PC-3 (cell line): ENCODE measurements at regions not wholly inside any gene's neighbourhood (a gene's known extent, or its start where the extent isn't known, plus 50 kb on each side); places are given as distances from the start of the nearest gene placed in this dataset.

Experiments
- ATAC-seq: fragments of 200-7000 bp; cut with Tn5 transposase; 2 replicates; pipeline ENCODE4 v1.9.1; 2020; ENCODE audit warnings: mild to moderate bottlenecking, moderate library complexity
- BruUV-seq: library from RNA; stranded (reverse); fragments of 400-500 nt; replicated peaks from 2 replicates; lab custom pipeline; 2021; lab: Mats Ljungman, UMichigan
- CTCF ChIA-PET: fragments of 300-600 bp; sonication (Branson Sonifier 250); formaldehyde crosslinking; loops from one replicate; lab custom pipeline; 2022; ENCODE audit warnings: antibody characterized with exemption; lab: Charles Lee
- POLR2A ChIA-PET: fragments of 300-600 bp; sonication (Branson Sonifier 250); formaldehyde crosslinking; loops from one replicate; lab custom pipeline; 2022; ENCODE audit warnings: antibody characterized with exemption; ENCODE audit not compliant: unreplicated experiment; lab: Charles Lee
- DNase-seq: peaks from one replicate; pipeline ENCODE4 v3.0.0-alpha.2; 2015
- H2AFZ ChIP-seq: fragments of 300-600 bp; sonication (generic); 2 replicates; pipeline ENCODE4 v1.6.0; 2016; ENCODE audit warnings: antibody characterized with exemption, low read length
- H3F3A ChIP-seq: fragments of 300-600 bp; sonication (generic); one replicate; pipeline ENCODE4 v1.6.0; 2017; ENCODE audit warnings: antibody characterized with exemption, low read length, control low read depth, mild to moderate bottlenecking; ENCODE audit not compliant: unreplicated experiment
- H3K27ac ChIP-seq: fragments of 300-600 bp; sonication (generic); 2 replicates; pipeline ENCODE4 v1.5.1; 2016; ENCODE audit warnings: mild to moderate bottlenecking, low read length
- H3K27me3 ChIP-seq: fragments of 300-600 bp; sonication (generic); 2 replicates; pipeline ENCODE4 v1.6.1; 2016; ENCODE audit warnings: low read length, mixed read lengths
- H3K36me3 ChIP-seq: fragments of 300-600 bp; sonication (generic); 2 replicates; pipeline ENCODE4 v1.6.1; 2016; ENCODE audit warnings: low read depth, mixed run types, low read length, mixed read lengths
- H3K4me1 ChIP-seq: fragments of 300-600 bp; sonication (generic); 2 replicates; pipeline ENCODE4 v1.5.1; 2016; ENCODE audit warnings: low read length; ENCODE audit not compliant: insufficient read depth
- H3K4me2 ChIP-seq: fragments of 300-600 bp; sonication (generic); 2 replicates; pipeline ENCODE4 v1.6.0; 2016; ENCODE audit warnings: low read length
- H3K4me3 ChIP-seq: fragments of 300-600 bp; sonication (generic); 2 replicates; pipeline ENCODE4 v1.5.1; 2016; ENCODE audit warnings: mild to moderate bottlenecking, low read length, mixed read lengths
- H3K79me2 ChIP-seq: fragments of 300-600 bp; sonication (generic); 2 replicates; pipeline ENCODE4 v1.6.1; 2017; ENCODE audit warnings: low read length, mixed read lengths
- H3K9ac ChIP-seq: fragments of 300-600 bp; sonication (generic); 2 replicates; pipeline ENCODE4 v1.6.0; 2016; ENCODE audit warnings: mild to moderate bottlenecking, low read length
- H3K9me2 ChIP-seq: fragments of 300-600 bp; sonication (generic); replicated peaks from 2 replicates; pipeline ENCODE4 v1.6.1; 2016; ENCODE audit warnings: mixed run types, low read length, mixed read lengths
- H3K9me3 ChIP-seq: fragments of 300-600 bp; sonication (generic); 2 replicates; pipeline ENCODE4 v1.6.1; 2016; ENCODE audit warnings: low read length, mixed read lengths
- H4K20me1 ChIP-seq: fragments of 300-600 bp; sonication (generic); 2 replicates; pipeline ENCODE4 v1.6.1; 2016; ENCODE audit warnings: low read length, mixed read lengths
- CTCF ChIP-seq: fragments of 300-600 bp; sonication (generic); conservative IDR thresholded peaks from 2 replicates; pipeline ENCODE4 v1.5.1; 2017; ENCODE audit warnings: antibody characterized with exemption, low read depth, mild to moderate bottlenecking, low read length
- EZH2 ChIP-seq: fragments of 300-600 bp; sonication (generic); IDR thresholded peaks from one replicate; pipeline ENCODE4 v1.6.1; 2017; ENCODE audit warnings: antibody characterized with exemption, mild to moderate bottlenecking, low read length; ENCODE audit not compliant: unreplicated experiment
- EZH2phosphoT487 ChIP-seq: fragments of 300-600 bp; sonication (generic); IDR thresholded peaks from 2 replicates; pipeline ENCODE4 v1.6.1; 2018; ENCODE audit warnings: mild to moderate bottlenecking, antibody characterized with exemption, low read length, borderline replicate concordance
- intact Hi-C: fragments of 100-400 bp; cut with micrococcal nuclease; formaldehyde crosslinking; loops from 2 replicates; pipeline ENCODE4 v1.9.0; 2023

- Histone ChIP-seq H3F3A (no peaks in the 10 kb centered on the region), H3K4me3 (no peak overlapping the region), H3K27ac (no peak overlapping the region), H3K9me3 (no peaks in the 10 kb centered on the region), H3K4me2 (no peak overlapping the region), H3K27me3 (peaks cover 16% of the 10 kb centered on the region; the same call in 1 of the 2 replicates), H3K36me3 (no peaks in the 10 kb centered on the region), H3K79me2 (no peaks in the 10 kb centered on the region), H4K20me1 (no peaks in the 10 kb centered on the region), H3K9ac (no peak overlapping the region), H2AFZ (no peak overlapping the region), H3K4me1 (no peaks in the 10 kb centered on the region), H3K9me2 (no peaks in the 10 kb centered on the region)
- no peak for ATAC-seq
- POLR2A ChIA-PET, result no interaction called here
- no TSS peak for BruUV-seq
- intact Hi-C loops, result no loop called here
- CTCF ChIA-PET, result no interaction called here
- no peak for DNase-seq
- TF ChIP-seq CTCF, result no peak
- TF ChIP-seq EZH2, result no peak
- no peak for TF ChIP-seq EZH2phosphoT487
Observed at GRCh38 chr1:101122452-101123166, 97.0 kb upstream of the DPH5 start.

- Histone ChIP-seq H3K4me3 (no peak overlapping the region), H3K27ac (no peak overlapping the region), H2AFZ (no peak overlapping the region), H3K27me3 (peaks cover 17% of the 10 kb centered on the region; the same call in 1 of the 2 replicates), H3K79me2 (no peaks in the 10 kb centered on the region), H3K4me2 (no peak overlapping the region), H3K9me3 (no peaks in the 10 kb centered on the region), H3K9me2 (no peaks in the 10 kb centered on the region), H3K36me3 (no peaks in the 10 kb centered on the region), H3K9ac (no peak overlapping the region), H3K4me1 (no peaks in the 10 kb centered on the region), H3F3A (no peaks in the 10 kb centered on the region), H4K20me1 (no peaks in the 10 kb centered on the region)
- no peak for TF ChIP-seq CTCF
- no peak for TF ChIP-seq EZH2phosphoT487
- ChIA-PET CTCF (no interaction called here), POLR2A (no interaction called here)
- no TSS peak for BruUV-seq
- no peak for ATAC-seq
- no peak for DNase-seq
- intact Hi-C loops, result no loop called here
Observed at GRCh38 chr1:101121975-101122374, 96.4 kb upstream of the DPH5 start.

- no peak overlapping the region for H3K4me2 ChIP-seq
- ATAC-seq, result no peak
- BruUV-seq, result no TSS peak
Observed at GRCh38 chr1:101121504-101121903, 95.9 kb upstream of the DPH5 start.

More at GRCh38 chr1:101121504-101121903, 95.9 kb upstream of the DPH5 start:
- no peak overlapping the region for H2AFZ ChIP-seq
- intact Hi-C loops, result no loop called here
- no peak overlapping the region for H3K9ac ChIP-seq
- peaks cover 17% of the 10 kb centered on the region; the same call in 1 of the 2 replicates for H3K27me3 ChIP-seq
- no peak for TF ChIP-seq EZH2phosphoT487
- TF ChIP-seq EZH2, result no peak
- no peak for TF ChIP-seq CTCF
- POLR2A ChIA-PET, result no interaction called here
- H3K9me3 ChIP-seq, result no peaks in the 10 kb centered on the region
- H3K36me3 ChIP-seq, result no peaks in the 10 kb centered on the region
- no peaks in the 10 kb centered on the region for H3K9me2 ChIP-seq
- H3K27ac ChIP-seq, result no peak overlapping the region
- H3K4me3 ChIP-seq, result no peak overlapping the region
- H3K79me2 ChIP-seq, result no peaks in the 10 kb centered on the region
- CTCF ChIA-PET, result no interaction called here
- no peak for DNase-seq
- H3K4me1 ChIP-seq, result no peaks in the 10 kb centered on the region
- no peaks in the 10 kb centered on the region for H4K20me1 ChIP-seq
- no peaks in the 10 kb centered on the region for H3F3A ChIP-seq
